ENCODE measurements at regions not wholly inside any gene's neighbourhood (a gene's known extent, or its start where the extent isn't known, plus 50 kb on each side); places are given as distances from the start of the nearest gene placed in this dataset.

DNA sequence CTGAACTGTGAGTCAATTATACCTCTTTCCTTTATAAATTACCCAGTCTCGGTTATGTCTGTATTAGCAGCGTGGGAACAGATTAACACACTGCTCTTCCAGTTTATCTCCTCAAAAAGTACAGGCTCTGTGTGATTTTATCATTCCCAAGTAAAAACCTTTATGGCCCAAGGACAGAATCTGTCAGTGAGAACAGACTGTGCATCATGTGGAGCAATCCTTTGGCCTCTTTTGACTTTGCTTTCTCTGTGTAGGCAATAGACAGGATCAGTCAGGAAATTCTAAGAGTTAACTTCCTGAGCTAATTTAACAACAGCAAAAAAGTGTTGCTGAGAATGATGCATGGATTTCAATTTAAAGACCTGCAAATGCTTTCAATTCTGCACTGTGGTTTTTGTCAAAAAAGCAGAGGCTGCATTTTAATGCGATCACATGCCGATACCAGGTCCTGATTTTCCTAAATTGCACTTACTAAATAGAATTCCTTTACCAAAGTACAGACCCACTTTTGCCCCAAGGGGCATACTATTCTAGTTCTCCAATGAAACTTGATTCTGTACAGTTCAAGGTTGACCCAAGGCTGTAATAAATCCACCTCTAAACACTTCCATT is 246.7 kb upstream of the MARCKS start:
- in situ Hi-C loops (cut with MboI; ENCODE audit: low pct_unique_long_range_greater_than_20kb, low sequenced_read_pairs, unreplicated experiment) = no loop called here
- TF ChIP-seq, protein P1, sequence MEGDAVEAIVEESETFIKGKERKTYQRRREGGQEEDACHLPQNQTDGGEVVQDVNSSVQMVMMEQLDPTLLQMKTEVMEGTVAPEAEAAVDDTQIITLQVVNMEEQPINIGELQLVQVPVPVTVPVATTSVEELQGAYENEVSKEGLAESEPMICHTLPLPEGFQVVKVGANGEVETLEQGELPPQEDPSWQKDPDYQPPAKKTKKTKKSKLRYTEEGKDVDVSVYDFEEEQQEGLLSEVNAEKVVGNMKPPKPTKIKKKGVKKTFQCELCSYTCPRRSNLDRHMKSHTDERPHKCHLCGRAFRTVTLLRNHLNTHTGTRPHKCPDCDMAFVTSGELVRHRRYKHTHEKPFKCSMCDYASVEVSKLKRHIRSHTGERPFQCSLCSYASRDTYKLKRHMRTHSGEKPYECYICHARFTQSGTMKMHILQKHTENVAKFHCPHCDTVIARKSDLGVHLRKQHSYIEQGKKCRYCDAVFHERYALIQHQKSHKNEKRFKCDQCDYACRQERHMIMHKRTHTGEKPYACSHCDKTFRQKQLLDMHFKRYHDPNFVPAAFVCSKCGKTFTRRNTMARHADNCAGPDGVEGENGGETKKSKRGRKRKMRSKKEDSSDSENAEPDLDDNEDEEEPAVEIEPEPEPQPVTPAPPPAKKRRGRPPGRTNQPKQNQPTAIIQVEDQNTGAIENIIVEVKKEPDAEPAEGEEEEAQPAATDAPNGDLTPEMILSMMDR (IDR thresholded peaks at IDR 0.05; ENCODE audit: extremely low read depth, insufficient read depth, missing control alignments) = no peak
- no peak for DNase-seq (ENCODE audit: low spot score)

GRCh38 chr6:113616701-113617274 is 240.4 kb upstream of the MARCKS start:
- TF ChIP-seq, protein P1 (IDR thresholded peaks at IDR 0.05; ENCODE audit: extremely low read depth, insufficient read depth, missing control alignments) = no peak
- no peak for DNase-seq (ENCODE audit: low spot score)
- in situ Hi-C loops (cut with MboI; ENCODE audit: low pct_unique_long_range_greater_than_20kb, low sequenced_read_pairs, unreplicated experiment) = no loop called here

DNA sequence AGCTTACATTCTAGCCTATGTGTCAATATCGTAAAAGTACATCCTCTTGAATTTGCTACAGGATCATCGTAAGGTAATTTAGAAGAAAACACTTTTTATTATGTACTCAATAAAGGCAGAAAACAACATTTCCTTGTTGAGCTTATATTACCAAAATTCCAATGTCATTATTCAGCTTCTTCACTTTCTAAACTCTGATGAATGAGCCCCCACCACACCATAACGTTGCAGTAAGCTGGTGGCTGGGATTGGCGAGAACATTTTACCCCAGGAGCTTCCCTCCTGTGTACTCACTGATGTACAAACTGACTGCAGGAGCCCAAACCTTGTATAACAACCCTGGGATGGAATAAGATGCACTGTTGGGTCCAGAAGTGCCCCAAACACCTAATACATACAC is 238.1 kb upstream of the MARCKS start:
- in situ Hi-C loops (cut with MboI; ENCODE audit: low pct_unique_long_range_greater_than_20kb, low sequenced_read_pairs, unreplicated experiment) = no loop called here
- TF ChIP-seq, protein P1 (IDR thresholded peaks at IDR 0.05; ENCODE audit: extremely low read depth, insufficient read depth, missing control alignments) = no peak
- no peak for DNase-seq (ENCODE audit: low spot score)

GRCh38 chr6:113620386-113620785 is 236.8 kb upstream of the MARCKS start:
- TF ChIP-seq, protein P1 (IDR thresholded peaks at IDR 0.05; ENCODE audit: extremely low read depth, insufficient read depth, missing control alignments) = no peak
- in situ Hi-C loops (cut with MboI; ENCODE audit: low pct_unique_long_range_greater_than_20kb, low sequenced_read_pairs, unreplicated experiment) = no loop called here
- DNase-seq (ENCODE audit: low spot score) = no peak

DNA sequence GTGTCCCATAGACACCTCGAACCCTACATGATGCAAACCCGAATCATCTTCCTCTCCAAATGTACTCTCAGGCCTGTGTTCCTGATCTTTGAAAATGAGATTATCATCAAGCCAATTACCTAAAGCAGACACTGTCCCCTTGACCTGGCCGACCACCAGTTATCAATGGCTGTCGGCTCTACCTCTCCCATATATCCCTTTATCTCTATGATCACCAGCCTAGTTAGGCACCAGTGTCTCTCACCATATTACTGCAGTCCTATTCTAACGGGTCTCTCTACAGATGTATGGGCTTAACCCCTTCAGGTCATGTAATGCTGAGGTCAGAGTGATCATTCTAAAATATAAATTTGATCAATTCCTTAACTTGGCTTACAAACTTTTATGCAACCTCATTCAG is 234.9 kb upstream of the MARCKS start:
- in situ Hi-C loops (cut with MboI; ENCODE audit: low pct_unique_long_range_greater_than_20kb, low sequenced_read_pairs, unreplicated experiment) = no loop called here
- DNase-seq (ENCODE audit: low spot score) = no peak
- TF ChIP-seq, protein P1 (IDR thresholded peaks at IDR 0.05; ENCODE audit: extremely low read depth, insufficient read depth, missing control alignments) = no peak

DNA sequence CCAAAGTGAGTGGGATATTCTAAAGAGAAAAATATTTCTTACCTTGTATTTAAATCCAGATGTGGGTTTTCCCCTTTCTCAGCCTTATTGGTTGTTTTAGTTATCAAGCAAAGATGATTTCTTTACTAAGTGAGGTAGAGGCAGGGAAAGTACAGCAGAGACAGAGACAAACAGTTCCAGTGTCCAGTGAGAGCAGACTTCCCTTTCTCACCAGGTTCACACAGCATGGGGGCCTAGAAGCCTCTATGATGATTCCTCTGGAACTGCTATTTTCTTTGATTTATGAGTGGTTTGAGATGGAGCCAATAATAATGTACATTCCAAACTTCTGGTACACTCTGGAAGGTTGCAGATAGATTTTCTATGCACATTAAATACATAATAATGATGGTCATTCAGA is 234.0 kb upstream of the MARCKS start:
- in situ Hi-C loops (cut with MboI; ENCODE audit: low pct_unique_long_range_greater_than_20kb, low sequenced_read_pairs, unreplicated experiment) = no loop called here
- DNase-seq (ENCODE audit: low spot score) = no peak
- TF ChIP-seq, protein P1 (IDR thresholded peaks at IDR 0.05; ENCODE audit: extremely low read depth, insufficient read depth, missing control alignments) = no peak
